ENCODE measurements at regions not wholly inside any gene's neighbourhood (a gene's known extent, or its start where the extent isn't known, plus 50 kb on each side); places are given as distances from the start of the nearest gene placed in this dataset.

DNA sequence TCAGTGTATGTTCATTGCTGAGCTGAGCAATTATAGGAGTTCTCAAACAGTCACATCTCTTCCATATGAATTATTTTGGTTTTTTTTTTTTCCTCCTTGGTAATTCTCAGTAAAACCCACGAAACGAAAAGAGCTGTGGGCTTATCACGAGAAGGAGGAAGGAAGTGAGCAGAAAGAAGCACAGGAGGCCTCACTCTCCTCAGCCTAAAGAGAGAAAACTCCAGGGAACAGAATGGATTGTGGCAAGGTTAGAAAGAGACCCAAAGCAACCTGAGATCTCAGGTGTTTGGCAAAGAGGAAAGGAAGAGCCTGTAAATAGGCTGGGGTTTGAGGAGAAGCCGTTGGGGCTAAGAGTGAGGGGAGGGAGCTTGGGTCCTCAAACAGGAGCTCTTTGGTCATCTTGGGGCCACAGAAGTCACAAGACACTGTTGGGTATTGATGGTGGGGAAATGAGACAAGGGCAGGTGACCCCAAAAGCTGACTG is 67.8 kb upstream of the CITED2 start:
- intact Hi-C loops (cut with DNase I), result no loop called here
- Histone ChIP-seq H3K9me3 (no peaks in the 10 kb centered on the region), H3K4me1 (no peaks in the 10 kb centered on the region), H3K27ac (no peak overlapping the region), H3K27me3 (ENCODE audit: low read depth) (no peaks in the 10 kb centered on the region), H3K36me3 (no peaks in the 10 kb centered on the region), H3K4me3 (no peak overlapping the region)
- TF ChIP-seq, protein P1, sequence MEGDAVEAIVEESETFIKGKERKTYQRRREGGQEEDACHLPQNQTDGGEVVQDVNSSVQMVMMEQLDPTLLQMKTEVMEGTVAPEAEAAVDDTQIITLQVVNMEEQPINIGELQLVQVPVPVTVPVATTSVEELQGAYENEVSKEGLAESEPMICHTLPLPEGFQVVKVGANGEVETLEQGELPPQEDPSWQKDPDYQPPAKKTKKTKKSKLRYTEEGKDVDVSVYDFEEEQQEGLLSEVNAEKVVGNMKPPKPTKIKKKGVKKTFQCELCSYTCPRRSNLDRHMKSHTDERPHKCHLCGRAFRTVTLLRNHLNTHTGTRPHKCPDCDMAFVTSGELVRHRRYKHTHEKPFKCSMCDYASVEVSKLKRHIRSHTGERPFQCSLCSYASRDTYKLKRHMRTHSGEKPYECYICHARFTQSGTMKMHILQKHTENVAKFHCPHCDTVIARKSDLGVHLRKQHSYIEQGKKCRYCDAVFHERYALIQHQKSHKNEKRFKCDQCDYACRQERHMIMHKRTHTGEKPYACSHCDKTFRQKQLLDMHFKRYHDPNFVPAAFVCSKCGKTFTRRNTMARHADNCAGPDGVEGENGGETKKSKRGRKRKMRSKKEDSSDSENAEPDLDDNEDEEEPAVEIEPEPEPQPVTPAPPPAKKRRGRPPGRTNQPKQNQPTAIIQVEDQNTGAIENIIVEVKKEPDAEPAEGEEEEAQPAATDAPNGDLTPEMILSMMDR (IDR thresholded peaks at IDR 0.05), result no peak
- no peak for DNase-seq
- ATAC-seq, result peak in 1 of 2 donors; percentile 17

DNA sequence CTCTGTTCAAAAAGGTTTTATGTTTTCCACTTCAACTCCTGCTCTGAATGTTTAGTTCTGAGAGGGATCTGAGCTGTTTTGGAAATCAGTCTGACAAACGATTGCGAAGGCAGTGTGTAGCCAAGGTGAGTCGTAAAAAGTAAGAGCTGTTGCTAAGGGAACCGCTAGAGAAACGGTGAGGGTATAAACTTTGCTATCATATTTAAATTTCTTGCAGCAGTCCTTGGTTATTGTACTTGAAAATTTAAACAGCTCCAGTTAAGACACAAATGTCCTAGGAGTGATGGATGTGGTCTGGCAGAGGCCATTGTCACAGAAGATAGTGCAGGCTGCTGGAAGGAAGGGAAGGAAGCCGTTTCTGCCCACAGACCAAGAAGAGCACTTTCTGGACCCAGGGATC is 64.9 kb upstream of the CITED2 start:
- H3K9me3 ChIP-seq, result no peaks in the 10 kb centered on the region
- H3K36me3 ChIP-seq, result no peaks in the 10 kb centered on the region
- no peak for DNase-seq
- no peak overlapping the region for H3K27ac ChIP-seq
- intact Hi-C loops (cut with DNase I), result no loop called here
- no peaks in the 10 kb centered on the region for H3K4me1 ChIP-seq
- ATAC-seq, result no peak
- H3K27me3 ChIP-seq (ENCODE audit: low read depth), result no peaks in the 10 kb centered on the region
- H3K4me3 ChIP-seq, result no peak overlapping the region
- TF ChIP-seq, protein P1 (IDR thresholded peaks at IDR 0.05), result no peak

DNA sequence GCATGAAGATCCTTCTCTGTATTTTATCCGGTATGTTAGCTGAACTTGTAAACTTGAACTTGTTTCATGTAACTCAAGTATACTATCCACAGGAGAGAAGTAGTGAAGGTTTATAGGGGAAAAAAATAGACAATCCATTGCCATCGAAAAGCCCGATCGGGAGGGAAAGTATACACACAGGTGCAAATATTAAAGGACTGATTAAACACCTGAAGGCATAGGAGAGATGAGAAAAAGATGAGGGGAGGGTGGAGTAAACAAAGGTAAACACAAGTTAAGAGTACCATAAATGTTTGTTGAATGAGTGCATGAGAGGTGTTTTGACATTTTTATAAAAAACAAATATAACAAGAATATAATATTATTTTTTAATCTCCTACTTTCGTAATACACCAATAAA is 64.3 kb upstream of the CITED2 start:
- intact Hi-C loops (cut with DNase I), result no loop called here
- H3K4me3 ChIP-seq, result no peak overlapping the region
- H3K36me3 ChIP-seq, result no peaks in the 10 kb centered on the region
- H3K27me3 ChIP-seq (ENCODE audit: low read depth), result no peaks in the 10 kb centered on the region
- ATAC-seq (no peak), DNase-seq (no peak)
- H3K4me1 ChIP-seq, result no peaks in the 10 kb centered on the region
- H3K9me3 ChIP-seq, result no peaks in the 10 kb centered on the region
- TF ChIP-seq, protein P1 (IDR thresholded peaks at IDR 0.05), result no peak
- no peak overlapping the region for H3K27ac ChIP-seq

DNA sequence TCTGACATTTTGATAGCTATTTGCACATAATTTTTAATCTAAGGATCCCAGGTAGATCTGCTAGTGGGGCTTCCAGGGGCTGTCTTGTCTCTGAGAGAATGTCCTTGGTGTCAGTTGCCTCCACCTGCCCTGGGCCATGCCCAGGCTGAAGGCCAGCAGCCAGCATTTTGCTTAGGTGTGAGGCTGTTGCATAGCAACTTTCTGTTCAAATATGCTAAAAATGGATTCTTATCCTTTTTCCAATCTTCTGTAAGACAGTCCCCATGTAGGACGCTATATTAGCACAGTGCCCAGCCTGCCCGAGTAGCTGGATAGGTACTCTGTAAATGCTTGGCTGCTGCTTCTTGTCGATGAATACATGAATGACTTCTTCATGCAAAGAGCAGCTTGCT is 62.5 kb upstream of the CITED2 start:
- no peaks in the 10 kb centered on the region for H3K27me3 ChIP-seq (ENCODE audit: low read depth)
- H3K27ac ChIP-seq, result no peak overlapping the region
- intact Hi-C loops (cut with DNase I), result no loop called here
- DNase-seq (no peak), ATAC-seq (no peak)
- H3K4me3 ChIP-seq, result no peak overlapping the region
- no peaks in the 10 kb centered on the region for H3K36me3 ChIP-seq
- no peaks in the 10 kb centered on the region for H3K9me3 ChIP-seq
- peaks cover 4% of the 10 kb centered on the region for H3K4me1 ChIP-seq
- TF ChIP-seq, protein P1 (IDR thresholded peaks at IDR 0.05), result no peak

DNA sequence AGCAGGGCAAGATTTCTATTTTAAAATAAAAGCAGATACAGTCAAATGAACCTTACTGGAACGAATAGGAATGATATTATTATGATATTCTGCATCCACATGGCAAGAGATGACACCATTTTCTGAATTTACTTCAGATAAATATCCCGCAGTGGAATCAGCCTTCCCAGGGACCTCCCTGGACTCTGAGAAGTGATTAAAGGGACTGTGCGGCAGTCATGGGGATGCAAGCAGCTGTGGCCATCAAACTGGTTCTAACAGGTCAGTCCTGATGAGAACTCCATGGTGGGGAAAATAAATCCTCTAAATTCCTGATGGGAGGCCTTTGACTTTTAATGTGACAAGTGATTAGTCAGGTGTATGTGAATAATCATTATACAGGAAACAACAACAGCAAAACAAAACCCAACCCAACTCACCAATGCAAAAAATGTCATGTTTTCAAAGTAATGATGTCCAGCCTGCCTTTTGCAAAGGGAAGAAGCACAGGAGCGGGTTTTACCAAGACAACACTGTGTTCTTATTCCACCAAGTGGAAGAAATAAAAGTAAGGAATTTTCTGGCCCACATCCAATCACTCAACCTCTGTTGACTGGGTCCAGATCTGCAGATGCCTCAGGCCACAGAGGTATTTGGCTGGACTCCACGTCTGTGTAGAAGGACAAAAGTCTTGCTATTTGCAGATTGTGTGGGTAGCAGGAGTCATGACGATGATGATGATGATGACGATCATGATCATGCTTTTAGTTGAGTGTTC is 61.9 kb upstream of the CITED2 start:
- no peak for DNase-seq
- no peak for ATAC-seq
- H3K9me3 ChIP-seq, result no peaks in the 10 kb centered on the region
- H3K4me3 ChIP-seq, result no peak overlapping the region
- intact Hi-C loops (cut with DNase I), result no loop called here
- no peaks in the 10 kb centered on the region for H3K36me3 ChIP-seq
- no peak overlapping the region for H3K27ac ChIP-seq
- TF ChIP-seq, protein P1 (IDR thresholded peaks at IDR 0.05), result no peak
- no peaks in the 10 kb centered on the region for H3K27me3 ChIP-seq (ENCODE audit: low read depth)
- H3K4me1 ChIP-seq, result peaks cover 4% of the 10 kb centered on the region

All from lower lobe of right lung (tissue), 2 donors.